ENCODE measurements at regions not wholly inside any gene's neighbourhood (a gene's known extent, or its start where the extent isn't known, plus 50 kb on each side); places are given as distances from the start of the nearest gene placed in this dataset.

DNA sequence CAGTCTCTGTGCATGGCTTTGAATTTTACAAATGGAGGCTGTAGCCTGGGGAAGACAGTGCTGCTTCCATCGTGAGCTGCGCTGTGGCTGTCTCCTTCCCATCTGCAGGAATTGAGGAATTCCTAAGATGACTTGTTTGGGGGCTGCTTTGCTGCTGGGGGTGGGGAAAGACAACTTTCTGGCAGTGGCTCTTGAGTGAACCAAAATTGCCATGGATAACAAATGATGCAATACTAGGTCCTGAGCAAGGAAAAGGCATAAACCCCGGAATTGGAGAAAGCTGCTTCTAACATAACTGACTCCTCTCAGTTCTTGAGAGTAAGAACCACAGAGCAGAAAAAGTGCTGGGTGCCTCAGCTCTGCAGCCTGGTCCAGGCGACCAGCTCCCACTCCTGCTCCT, 245.0 kb upstream of the RPL38 start:
- intact Hi-C loops (cut with DNase I, micrococcal nuclease): loop anchor here in 1 of 2 experiments (5.0 kb wide), 1 partner anchor 701 kb away; no protein-coding TSS in a partner anchor
- ATAC-seq (ENCODE audit: poor library complexity) (no peak), DNase-seq (no peak)
- no peaks in the 10 kb centered on the region for H3K36me3 Mint-ChIP-seq (ENCODE audit: low read depth)
- TF ChIP-seq, protein P1, sequence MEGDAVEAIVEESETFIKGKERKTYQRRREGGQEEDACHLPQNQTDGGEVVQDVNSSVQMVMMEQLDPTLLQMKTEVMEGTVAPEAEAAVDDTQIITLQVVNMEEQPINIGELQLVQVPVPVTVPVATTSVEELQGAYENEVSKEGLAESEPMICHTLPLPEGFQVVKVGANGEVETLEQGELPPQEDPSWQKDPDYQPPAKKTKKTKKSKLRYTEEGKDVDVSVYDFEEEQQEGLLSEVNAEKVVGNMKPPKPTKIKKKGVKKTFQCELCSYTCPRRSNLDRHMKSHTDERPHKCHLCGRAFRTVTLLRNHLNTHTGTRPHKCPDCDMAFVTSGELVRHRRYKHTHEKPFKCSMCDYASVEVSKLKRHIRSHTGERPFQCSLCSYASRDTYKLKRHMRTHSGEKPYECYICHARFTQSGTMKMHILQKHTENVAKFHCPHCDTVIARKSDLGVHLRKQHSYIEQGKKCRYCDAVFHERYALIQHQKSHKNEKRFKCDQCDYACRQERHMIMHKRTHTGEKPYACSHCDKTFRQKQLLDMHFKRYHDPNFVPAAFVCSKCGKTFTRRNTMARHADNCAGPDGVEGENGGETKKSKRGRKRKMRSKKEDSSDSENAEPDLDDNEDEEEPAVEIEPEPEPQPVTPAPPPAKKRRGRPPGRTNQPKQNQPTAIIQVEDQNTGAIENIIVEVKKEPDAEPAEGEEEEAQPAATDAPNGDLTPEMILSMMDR (IDR thresholded peaks at IDR 0.05): no peak
- POLR2A ChIA-PET: no interaction called here
- no peaks in the 10 kb centered on the region for H3K9me3 Mint-ChIP-seq
- H3K4me3 Mint-ChIP-seq: no peak overlapping the region
- H3K36me3 ChIP-seq (ENCODE audit: insufficient read depth, low read length): no peaks in the 10 kb centered on the region
- peaks cover 1 to 6% of the 10 kb centered on the region in 2 experiments for H3K27me3 ChIP-seq (ENCODE audit: control insufficient read depth in 1 of 2, insufficient read depth in 2 of 2, low read length in 2 of 2)
- no peak overlapping the region for H3K4me3 ChIP-seq (ENCODE audit: low read length)
- no peak overlapping the region for H3K27ac ChIP-seq (ENCODE audit: low read depth in 1 of 2, low read length in 2 of 2)
- H3K27ac Mint-ChIP-seq: no peak overlapping the region
- H3K4me1 Mint-ChIP-seq (ENCODE audit: low read depth): no peaks in the 10 kb centered on the region
- no peaks in the 10 kb centered on the region for H3K4me1 ChIP-seq (ENCODE audit: insufficient read depth, low read length)
- peaks cover 0 to 9% of the 10 kb centered on the region in 2 experiments for H3K9me3 ChIP-seq (ENCODE audit: control insufficient read depth in 1 of 2, insufficient read depth in 1 of 2, low read length in 2 of 2)
- CTCF ChIA-PET: no interaction called here
- H3K27me3 Mint-ChIP-seq: no peaks in the 10 kb centered on the region

DNA sequence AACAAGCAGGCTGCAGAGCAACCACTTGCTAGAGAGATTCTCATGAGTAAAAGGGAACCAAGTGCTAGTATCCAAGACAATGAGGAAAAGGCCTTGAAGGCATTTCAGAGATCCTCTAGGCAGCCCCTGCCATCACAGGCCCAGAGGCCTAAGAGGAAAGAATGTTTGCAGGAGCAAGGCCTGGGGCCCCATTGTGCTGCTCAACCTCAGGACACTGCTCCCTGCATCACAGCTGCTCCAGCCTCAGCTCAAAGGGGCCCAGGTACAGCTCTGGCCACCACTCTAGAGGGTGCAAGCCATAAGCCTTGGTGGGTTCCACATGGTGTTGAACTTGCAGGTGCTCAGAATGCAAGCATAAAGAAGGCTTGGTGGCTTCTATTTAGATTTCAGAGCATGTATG, 243.0 kb upstream of the RPL38 start:
- Histone ChIP-seq H3K27ac (ENCODE audit: low read depth in 1 of 2, low read length in 2 of 2) (no peak overlapping the region), H3K4me3 (ENCODE audit: low read length) (no peak overlapping the region), H3K36me3 (ENCODE audit: insufficient read depth, low read length) (no peaks in the 10 kb centered on the region), H3K27me3 (ENCODE audit: control insufficient read depth in 1 of 2, insufficient read depth in 2 of 2, low read length in 2 of 2) (peaks cover 0 to 2% of the 10 kb centered on the region in 2 experiments), H3K9me3 (ENCODE audit: control insufficient read depth in 1 of 2, insufficient read depth in 1 of 2, low read length in 2 of 2) (peaks cover 0 to 10% of the 10 kb centered on the region in 2 experiments), H3K4me1 (ENCODE audit: insufficient read depth, low read length) (no peaks in the 10 kb centered on the region)
- Mint-ChIP-seq H3K36me3 (ENCODE audit: low read depth) (peaks cover 4% of the 10 kb centered on the region), H3K27me3 (no peaks in the 10 kb centered on the region), H3K27ac (no peak overlapping the region), H3K9me3 (peaks cover 7% of the 10 kb centered on the region), H3K4me1 (ENCODE audit: low read depth) (no peaks in the 10 kb centered on the region), H3K4me3 (no peak overlapping the region)
- ChIA-PET CTCF (no interaction called here), POLR2A (no interaction called here)
- DNase-seq (no peak), ATAC-seq (ENCODE audit: poor library complexity) (no peak)
- intact Hi-C loops (cut with DNase I, micrococcal nuclease): no loop called here
- TF ChIP-seq, protein P1 (IDR thresholded peaks at IDR 0.05): no peak

DNA sequence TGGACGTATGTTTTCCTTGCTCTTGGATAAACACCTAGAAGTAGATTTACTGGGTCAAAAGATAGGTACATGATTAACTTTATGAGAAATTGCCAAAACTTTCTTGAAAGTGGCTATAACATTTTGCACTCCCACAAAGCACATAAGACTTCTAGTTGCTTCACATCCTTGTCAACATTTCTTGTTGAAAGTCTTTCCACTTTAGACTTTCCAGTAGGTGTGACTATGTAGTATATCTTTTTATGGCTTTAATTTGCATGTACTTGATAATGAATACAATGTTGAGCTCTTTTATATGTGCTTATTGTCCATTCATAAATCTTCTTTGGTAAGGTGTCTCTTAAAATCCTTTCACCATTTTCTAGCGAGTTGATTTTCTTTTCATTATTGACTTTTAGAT, 241.2 kb upstream of the RPL38 start:
- TF ChIP-seq, protein P1 (IDR thresholded peaks at IDR 0.05): no peak
- POLR2A ChIA-PET: no interaction called here
- Mint-ChIP-seq H3K9me3 (peaks cover 7% of the 10 kb centered on the region), H3K4me3 (no peak overlapping the region), H3K27me3 (no peaks in the 10 kb centered on the region), H3K36me3 (ENCODE audit: low read depth) (peaks cover 4% of the 10 kb centered on the region), H3K4me1 (ENCODE audit: low read depth) (no peaks in the 10 kb centered on the region), H3K27ac (no peak overlapping the region)
- intact Hi-C loops (cut with DNase I, micrococcal nuclease): no loop called here
- H3K4me3 ChIP-seq (ENCODE audit: low read length): no peak overlapping the region
- no peaks in the 10 kb centered on the region for H3K36me3 ChIP-seq (ENCODE audit: insufficient read depth, low read length)
- no peaks in the 10 kb centered on the region for H3K4me1 ChIP-seq (ENCODE audit: insufficient read depth, low read length)
- DNase-seq: no peak
- peaks cover 5 to 13% of the 10 kb centered on the region in 2 experiments for H3K9me3 ChIP-seq (ENCODE audit: control insufficient read depth in 1 of 2, insufficient read depth in 1 of 2, low read length in 2 of 2)
- CTCF ChIA-PET: interaction anchor here (1.0 kb wide), 1 partner anchor 19 kb away, joined by 3 read pairs; no protein-coding TSS in a partner anchor
- no peak overlapping the region for H3K27ac ChIP-seq (ENCODE audit: low read depth in 1 of 2, low read length in 2 of 2)
- H3K27me3 ChIP-seq (ENCODE audit: control insufficient read depth in 1 of 2, insufficient read depth in 2 of 2, low read length in 2 of 2): peaks cover 0 to 2% of the 10 kb centered on the region in 2 experiments
- no peak for ATAC-seq (ENCODE audit: poor library complexity)

All from CD4-positive, alpha-beta T cell (primary cell).